ENCODE measurements at regions not wholly inside any gene's neighbourhood (a gene's known extent, or its start where the extent isn't known, plus 50 kb on each side); places are given as distances from the start of the nearest gene placed in this dataset.

DNA sequence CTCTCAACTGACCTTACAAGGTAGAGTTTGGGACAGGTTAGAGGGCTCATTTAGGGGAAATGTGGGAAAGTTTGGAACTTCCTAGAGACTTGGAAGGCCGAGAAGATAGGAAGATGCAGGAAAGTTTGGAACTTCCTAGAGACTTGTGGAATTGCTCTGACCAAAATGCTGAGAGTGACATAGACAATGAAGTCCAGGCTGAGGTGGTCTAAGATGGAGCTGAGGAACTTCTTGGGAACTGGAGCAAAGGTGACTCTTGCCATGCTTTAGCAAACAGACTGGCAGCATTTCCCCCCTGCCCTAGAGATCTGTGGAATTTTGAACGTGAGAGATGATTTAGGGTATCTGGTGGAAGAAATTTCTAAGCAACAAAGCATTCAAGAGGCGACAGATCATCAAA lies 258.9 kb upstream of the GULP1 start:
- TF ChIP-seq, protein P1, sequence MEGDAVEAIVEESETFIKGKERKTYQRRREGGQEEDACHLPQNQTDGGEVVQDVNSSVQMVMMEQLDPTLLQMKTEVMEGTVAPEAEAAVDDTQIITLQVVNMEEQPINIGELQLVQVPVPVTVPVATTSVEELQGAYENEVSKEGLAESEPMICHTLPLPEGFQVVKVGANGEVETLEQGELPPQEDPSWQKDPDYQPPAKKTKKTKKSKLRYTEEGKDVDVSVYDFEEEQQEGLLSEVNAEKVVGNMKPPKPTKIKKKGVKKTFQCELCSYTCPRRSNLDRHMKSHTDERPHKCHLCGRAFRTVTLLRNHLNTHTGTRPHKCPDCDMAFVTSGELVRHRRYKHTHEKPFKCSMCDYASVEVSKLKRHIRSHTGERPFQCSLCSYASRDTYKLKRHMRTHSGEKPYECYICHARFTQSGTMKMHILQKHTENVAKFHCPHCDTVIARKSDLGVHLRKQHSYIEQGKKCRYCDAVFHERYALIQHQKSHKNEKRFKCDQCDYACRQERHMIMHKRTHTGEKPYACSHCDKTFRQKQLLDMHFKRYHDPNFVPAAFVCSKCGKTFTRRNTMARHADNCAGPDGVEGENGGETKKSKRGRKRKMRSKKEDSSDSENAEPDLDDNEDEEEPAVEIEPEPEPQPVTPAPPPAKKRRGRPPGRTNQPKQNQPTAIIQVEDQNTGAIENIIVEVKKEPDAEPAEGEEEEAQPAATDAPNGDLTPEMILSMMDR (IDR thresholded peaks at IDR 0.05; ENCODE audit: low read depth, low read length), result no peak
- TF ChIP-seq POLR2A (IDR thresholded peaks at IDR 0.05; ENCODE audit: extremely low read depth, insufficient read length), result no peak

All from NB4 (cell line).